Neural progenitor cell (in vitro differentiated cells): ENCODE measurements at regions not wholly inside any gene's neighbourhood (a gene's known extent, or its start where the extent isn't known, plus 50 kb on each side); places are given as distances from the start of the nearest gene placed in this dataset.
A peak's percentile ranks its signal among the peaks of the same experiment; 100 is the strongest.
"Not testable (repeated sequence)": the region's sequence is repeated elsewhere in the genome, so short reads cannot be mapped to it uniquely, and the experiment has no call there.

Experiments used
- DNase-seq: peaks from one replicate; pipeline ENCODE4 v3.0.0-alpha.2; 2016; ENCODE audit warnings: low spot score
- H2AFZ ChIP-seq: fragments of 200-600 bp; sonication (generic); replicated peaks from 2 replicates; pipeline ENCODE4 v1.6.1; 2016; ENCODE audit warnings: antibody characterized with exemption
- H3F3A ChIP-seq: fragments of 200-600 bp; sonication (generic); 2 replicates; pipeline ENCODE4 v1.6.1; 2016; ENCODE audit warnings: antibody characterized with exemption, low read depth
- H3K27ac ChIP-seq: fragments of 200-600 bp; sonication (generic); 2 replicates; pipeline ENCODE4 v1.5.1; 2016; ENCODE audit warnings: mild to moderate bottlenecking
- H3K27me3 ChIP-seq: fragments of 200-600 bp; sonication (generic); 2 replicates; pipeline ENCODE4 v1.6.1; 2016; ENCODE audit warnings: mild to moderate bottlenecking, moderate library complexity
- H3K36me3 ChIP-seq: fragments of 200-600 bp; sonication (generic); 2 replicates; pipeline ENCODE4 v1.5.1; 2016
- H3K4me1 ChIP-seq: fragments of 200-600 bp; sonication (generic); 2 replicates; pipeline ENCODE4 v1.6.1; 2016; ENCODE audit warnings: mixed run types
- H3K4me2 ChIP-seq: fragments of 200-600 bp; sonication (generic); 2 replicates; pipeline ENCODE4 v1.6.1; 2016
- H3K4me3 ChIP-seq: fragments of 200-600 bp; sonication (generic); 2 replicates; pipeline ENCODE4 v1.5.1; 2016
- H3K79me2 ChIP-seq: fragments of 200-600 bp; sonication (generic); 2 replicates; pipeline ENCODE4 v1.6.1; 2016; ENCODE audit warnings: low read depth
- H3K9ac ChIP-seq: fragments of 200-600 bp; sonication (generic); 2 replicates; pipeline ENCODE4 v1.6.1; 2016
- H3K9me3 ChIP-seq: fragments of 200-600 bp; sonication (generic); 2 replicates; pipeline ENCODE4 v1.5.1; 2016; ENCODE audit warnings: low read depth
- H4K20me1 ChIP-seq: fragments of 200-600 bp; sonication (generic); 2 replicates; pipeline ENCODE4 v1.6.1; 2016; ENCODE audit warnings: low read depth
- H3K27ac Mint-ChIP-seq: 3 replicates; pipeline ENCODE4 v1.8.0; 2021; ENCODE audit warnings: mixed read lengths
- H3K27me3 Mint-ChIP-seq: 2 replicates; pipeline ENCODE4 v1.8.0; 2022; ENCODE audit warnings: low read depth, mild to moderate bottlenecking, inconsistent platforms, moderate library complexity, mixed read lengths; ENCODE audit not compliant: insufficient read depth
- H3K36me3 Mint-ChIP-seq: 3 replicates; pipeline ENCODE4 v1.8.0; 2021; ENCODE audit warnings: mixed read lengths
- H3K4me1 Mint-ChIP-seq: 3 replicates; pipeline ENCODE4 v1.8.0; 2021; ENCODE audit warnings: mixed read lengths
- H3K4me3 Mint-ChIP-seq: 3 replicates; pipeline ENCODE4 v1.8.0; 2021; ENCODE audit warnings: mild to moderate bottlenecking, moderate library complexity, mixed read lengths
- H3K9me3 Mint-ChIP-seq: 3 replicates; pipeline ENCODE4 v1.8.0; 2020; ENCODE audit warnings: mixed read lengths
- EZH2 ChIP-seq: fragments of 200-600 bp; sonication (generic); IDR thresholded peaks from 2 replicates; pipeline ENCODE4 v1.6.1; 2017; ENCODE audit warnings: antibody characterized with exemption, mild to moderate bottlenecking, moderate library complexity
- EZH2phosphoT487 ChIP-seq: fragments of 200-600 bp; sonication (generic); IDR thresholded peaks from 2 replicates; pipeline ENCODE4 v1.6.1; 2017; ENCODE audit warnings: antibody characterized with exemption
- TF ChIP-seq, protein P1 (sequence below): fragments of 200-600 bp; sonication (generic); IDR thresholded peaks from 2 replicates; pipeline ENCODE4 v1.5.1; 2017; ENCODE audit warnings: antibody characterized with exemption, mild to moderate bottlenecking

GRCh38 chr15:26061248-26061647, 198.1 kb upstream of the ATP10A start:
- Histone ChIP-seq H3K27me3 (no peaks in the 10 kb centered on the region), H3K4me1 (peaks cover 9% of the 10 kb centered on the region), H3K4me3 (no peak overlapping the region), H3K4me2 (no peak overlapping the region), H3K9ac (no peak overlapping the region), H4K20me1 (no peaks in the 10 kb centered on the region), H3F3A (peaks cover 8% of the 10 kb centered on the region), H3K79me2 (no peaks in the 10 kb centered on the region), H2AFZ (no peak overlapping the region), H3K9me3 (no peaks in the 10 kb centered on the region), H3K27ac (no peak overlapping the region), H3K36me3 (no peaks in the 10 kb centered on the region)
- DNase-seq = no peak
- Mint-ChIP-seq H3K27ac (no peak overlapping the region), H3K36me3 (no peaks in the 10 kb centered on the region), H3K4me1 (peaks cover 5% of the 10 kb centered on the region), H3K4me3 (no peak overlapping the region), H3K27me3 (peaks cover 12% of the 10 kb centered on the region), H3K9me3 (peaks cover 7% of the 10 kb centered on the region)
- no peak for TF ChIP-seq EZH2phosphoT487
- TF ChIP-seq, protein P1, sequence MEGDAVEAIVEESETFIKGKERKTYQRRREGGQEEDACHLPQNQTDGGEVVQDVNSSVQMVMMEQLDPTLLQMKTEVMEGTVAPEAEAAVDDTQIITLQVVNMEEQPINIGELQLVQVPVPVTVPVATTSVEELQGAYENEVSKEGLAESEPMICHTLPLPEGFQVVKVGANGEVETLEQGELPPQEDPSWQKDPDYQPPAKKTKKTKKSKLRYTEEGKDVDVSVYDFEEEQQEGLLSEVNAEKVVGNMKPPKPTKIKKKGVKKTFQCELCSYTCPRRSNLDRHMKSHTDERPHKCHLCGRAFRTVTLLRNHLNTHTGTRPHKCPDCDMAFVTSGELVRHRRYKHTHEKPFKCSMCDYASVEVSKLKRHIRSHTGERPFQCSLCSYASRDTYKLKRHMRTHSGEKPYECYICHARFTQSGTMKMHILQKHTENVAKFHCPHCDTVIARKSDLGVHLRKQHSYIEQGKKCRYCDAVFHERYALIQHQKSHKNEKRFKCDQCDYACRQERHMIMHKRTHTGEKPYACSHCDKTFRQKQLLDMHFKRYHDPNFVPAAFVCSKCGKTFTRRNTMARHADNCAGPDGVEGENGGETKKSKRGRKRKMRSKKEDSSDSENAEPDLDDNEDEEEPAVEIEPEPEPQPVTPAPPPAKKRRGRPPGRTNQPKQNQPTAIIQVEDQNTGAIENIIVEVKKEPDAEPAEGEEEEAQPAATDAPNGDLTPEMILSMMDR = no peak
- TF ChIP-seq EZH2 = no peak

DNA sequence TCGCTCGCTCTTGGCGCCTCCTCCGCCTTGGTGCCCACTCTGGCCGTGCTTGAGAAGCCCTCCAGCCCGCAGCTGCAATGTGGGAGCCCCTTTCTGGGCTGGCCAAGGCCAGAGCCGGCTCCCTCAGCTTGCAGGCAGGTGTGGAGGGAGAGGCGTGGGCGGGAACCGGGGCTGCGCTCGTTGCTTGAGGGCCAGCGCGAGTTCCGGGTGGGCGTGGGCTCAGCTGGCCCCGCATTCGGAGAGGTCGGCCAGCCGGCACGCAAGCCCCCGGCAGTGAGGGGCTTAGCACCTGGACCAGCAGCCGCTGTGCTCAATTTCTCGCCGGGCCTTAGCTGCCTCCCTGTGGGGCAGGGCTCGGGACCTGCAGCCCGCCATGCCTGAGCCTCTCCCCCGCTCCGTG, 193.6 kb upstream of the ATP10A start:
- H3K9me3 ChIP-seq, H3K27ac ChIP-seq, DNase-seq, H3K27ac Mint-ChIP-seq, H3K9ac ChIP-seq, H3K27me3 ChIP-seq, H3K4me1 Mint-ChIP-seq, H3K36me3 ChIP-seq, H3F3A ChIP-seq, H3K9me3 Mint-ChIP-seq, H3K4me3 Mint-ChIP-seq, H3K4me3 ChIP-seq, H3K4me1 ChIP-seq, H3K4me2 ChIP-seq, H3K36me3 Mint-ChIP-seq, H2AFZ ChIP-seq, H4K20me1 ChIP-seq, H3K79me2 ChIP-seq: not testable (repeated sequence)
- H3K27me3 Mint-ChIP-seq = peaks cover 19% of the 10 kb centered on the region

GRCh38 chr15:26051761-26052675, 188.9 kb upstream of the ATP10A start:
- Mint-ChIP-seq H3K4me3 (no peak overlapping the region), H3K36me3 (no peaks in the 10 kb centered on the region), H3K9me3 (no peaks in the 10 kb centered on the region), H3K27ac (no peak overlapping the region), H3K4me1 (peaks cover 26% of the 10 kb centered on the region), H3K27me3 (peaks cover 11% of the 10 kb centered on the region)
- Histone ChIP-seq H3K79me2 (no peaks in the 10 kb centered on the region), H4K20me1 (no peaks in the 10 kb centered on the region), H3K4me2 (no peak overlapping the region), H3F3A (no peaks in the 10 kb centered on the region), H3K9me3 (no peaks in the 10 kb centered on the region), H3K4me3 (no peak overlapping the region), H3K9ac (no peak overlapping the region), H2AFZ (peak overlapping the region; percentile 29), H3K27me3 (no peaks in the 10 kb centered on the region), H3K4me1 (peaks cover 16% of the 10 kb centered on the region), H3K27ac (no peak overlapping the region), H3K36me3 (no peaks in the 10 kb centered on the region)
- TF ChIP-seq EZH2phosphoT487 = no peak
- TF ChIP-seq EZH2 = no peak
- TF ChIP-seq, protein P1 = no peak
- no peak for DNase-seq

- TF ChIP-seq EZH2phosphoT487 = no peak
- TF ChIP-seq, protein P1 = no peak
- no peak for TF ChIP-seq EZH2
Measured at GRCh38 chr15:26050984-26051383, 187.9 kb upstream of the ATP10A start.

More at GRCh38 chr15:26050984-26051383, 187.9 kb upstream of the ATP10A start:
- H3K4me1 ChIP-seq = peaks cover 16% of the 10 kb centered on the region
- Mint-ChIP-seq H3K4me3 (no peak overlapping the region), H3K9me3 (no peaks in the 10 kb centered on the region), H3K36me3 (no peaks in the 10 kb centered on the region), H3K27ac (no peak overlapping the region), H3K4me1 (peaks cover 26% of the 10 kb centered on the region), H3K27me3 (peaks cover 11% of the 10 kb centered on the region)
- no peaks in the 10 kb centered on the region for H4K20me1 ChIP-seq
- no peak overlapping the region for H3K4me3 ChIP-seq
- no peaks in the 10 kb centered on the region for H3K27me3 ChIP-seq
- H3F3A ChIP-seq = no peaks in the 10 kb centered on the region
- H3K4me2 ChIP-seq = no peak overlapping the region
- H2AFZ ChIP-seq = no peak overlapping the region
- H3K36me3 ChIP-seq = no peaks in the 10 kb centered on the region
- no peaks in the 10 kb centered on the region for H3K9me3 ChIP-seq
- no peak overlapping the region for H3K27ac ChIP-seq
- H3K79me2 ChIP-seq = no peaks in the 10 kb centered on the region
- no peak for DNase-seq
- H3K9ac ChIP-seq = no peak overlapping the region
